ENCODE measurements at regions not wholly inside any gene's neighbourhood (a gene's known extent, or its start where the extent isn't known, plus 50 kb on each side); places are given as distances from the start of the nearest gene placed in this dataset.

- Histone ChIP-seq H3K27me3 (ENCODE audit: control insufficient read depth in 4 of 4, insufficient read depth in 4 of 4, low read length in 3 of 4) (no peaks in the 10 kb centered on the region), H3K27ac (ENCODE audit: low read depth in 1 of 2, low read length in 2 of 2) (no peak overlapping the region), H3K9ac (ENCODE audit: low read depth in 1 of 2, low read length in 2 of 2) (no peak overlapping the region), H3K36me3 (ENCODE audit: control insufficient read depth in 4 of 4, insufficient read depth in 3 of 4, low read depth in 1 of 4, low read length in 3 of 4) (no peaks in the 10 kb centered on the region), H3K4me3 (ENCODE audit: low read depth in 1 of 3, low read length in 3 of 3) (no peak overlapping the region), H3K9me3 (ENCODE audit: control insufficient read depth in 4 of 4, low read length in 3 of 4) (no peaks in the 10 kb centered on the region), H3K4me1 (ENCODE audit: control insufficient read depth in 4 of 4, insufficient read depth in 4 of 4, low read length in 3 of 4) (peaks cover 0 to 11% (median 8%) of the 10 kb centered on the region in 4 donors)
- TF ChIP-seq MAX (IDR thresholded peaks at IDR 0.05) (no peak), EGR1 (IDR thresholded peaks at IDR 0.05; ENCODE audit: low read depth in 2 of 2) (no peak), HNF4G (IDR thresholded peaks at IDR 0.05) (no peak), RXRA (IDR thresholded peaks at IDR 0.05) (no peak), REST (IDR thresholded peaks at IDR 0.05) (no peak), TAF1 (conservative IDR thresholded peaks at IDR 0.05) (no peak), RAD21 (IDR thresholded peaks at IDR 0.05) (no peak), ZBTB33 (IDR thresholded peaks at IDR 0.05) (no peak)
- DNase-seq (ENCODE audit: low spot score): no peak
- 79% methylated on average over 3 of the region's 3 CpGs for WGBS
Observed at GRCh38 chr5:88380332-88380731, 111.7 kb upstream of the TMEM161B start.

GRCh38 chr5:88377705-88378656 lies 109.3 kb upstream of the TMEM161B start:
- no peak for DNase-seq (ENCODE audit: low spot score)
- Histone ChIP-seq H3K27me3 (ENCODE audit: control insufficient read depth in 4 of 4, insufficient read depth in 4 of 4, low read length in 3 of 4) (no peaks in the 10 kb centered on the region), H3K9me3 (ENCODE audit: control insufficient read depth in 4 of 4, low read length in 3 of 4) (no peaks in the 10 kb centered on the region), H3K9ac (ENCODE audit: low read depth in 1 of 2, low read length in 2 of 2) (no peak overlapping the region), H3K27ac (ENCODE audit: low read depth in 1 of 2, low read length in 2 of 2) (no peak overlapping the region), H3K4me3 (ENCODE audit: low read depth in 1 of 3, low read length in 3 of 3) (no peak overlapping the region), H3K4me1 (ENCODE audit: control insufficient read depth in 4 of 4, insufficient read depth in 4 of 4, low read length in 3 of 4) (peaks cover 0 to 11% (median 8%) of the 10 kb centered on the region in 4 donors), H3K36me3 (ENCODE audit: control insufficient read depth in 4 of 4, insufficient read depth in 3 of 4, low read depth in 1 of 4, low read length in 3 of 4) (no peaks in the 10 kb centered on the region)
- 60% methylated on average over 4 of the region's 4 CpGs for WGBS
- no peak for TF ChIP-seq HNF4G (IDR thresholded peaks at IDR 0.05)
- TF ChIP-seq NR2F2 (IDR thresholded peaks at IDR 0.05): no peak
- no peak for TF ChIP-seq TAF1 (conservative IDR thresholded peaks at IDR 0.05)
- no peak for TF ChIP-seq ATF3 (IDR thresholded peaks at IDR 0.05)
- TF ChIP-seq YY1 (IDR thresholded peaks at IDR 0.05): no peak
- TF ChIP-seq EGR1 (IDR thresholded peaks at IDR 0.05; ENCODE audit: low read depth in 2 of 2): no peak
- no peak for TF ChIP-seq GABPA (IDR thresholded peaks at IDR 0.05 in 1 of 2, conservative IDR thresholded peaks at IDR 0.05 in 1 of 2)
- TF ChIP-seq HNF4A (conservative IDR thresholded peaks at IDR 0.05): no peak
